Naive thymus-derived CD8-positive, alpha-beta T cell (primary cell): ENCODE measurements at regions not wholly inside any gene's neighbourhood (a gene's known extent, or its start where the extent isn't known, plus 50 kb on each side); places are given as distances from the start of the nearest gene placed in this dataset.

Experiments
- ATAC-seq, 2 donors: fragments of 150-1000 bp; cut with Tn5 transposase in 1 of 2; sonication (Bioruptor Pico), chemical (Tn5 transposase) in 1 of 2; 1 replicate in 1 of 2; 2 replicates in 1 of 2; pipeline ENCODE4 v1.10.0; 2021; ENCODE audit warnings: mild to moderate bottlenecking in 2 of 2, moderate library complexity in 2 of 2
- POLR2A ChIA-PET: fragments of 350-600 bp; sonication (Branson Sonifier 250); formaldehyde crosslinking; loops from one replicate; lab custom pipeline; 2021; ENCODE audit warnings: antibody characterized with exemption; lab: Charles Lee
- DNase-seq, 10 donors: peaks; one replicate each; pipeline versions ENCODE4 v3.0.0 to v3.0.0-alpha.2; 2020 to 2022
- H3K27ac Mint-ChIP-seq, 10 donors: one replicate each; pipeline ENCODE4 v1.8.0; 2020 to 2022; ENCODE audit warnings: mild to moderate bottlenecking in 10 of 10, mixed read lengths in 10 of 10, moderate library complexity in 4 of 10, inconsistent platforms in 1 of 10
- H3K27me3 Mint-ChIP-seq, 5 donors: one replicate each; pipeline ENCODE4 v1.8.0; 2021 to 2022; ENCODE audit warnings: mixed read lengths in 5 of 5
- H3K36me3 Mint-ChIP-seq, 3 donors: one replicate each; pipeline ENCODE4 v1.8.0; 2020 to 2022; ENCODE audit warnings: mixed read lengths in 3 of 3, mild to moderate bottlenecking in 2 of 3, inconsistent platforms in 1 of 3
- H3K4me1 Mint-ChIP-seq, 4 donors: one replicate each; pipeline ENCODE4 v1.8.0; 2021 to 2022; ENCODE audit warnings: mixed read lengths in 4 of 4
- H3K4me3 Mint-ChIP-seq, 10 donors: one replicate each; pipeline ENCODE4 v1.8.0; 2020 to 2022; ENCODE audit warnings: mild to moderate bottlenecking in 10 of 10, mixed read lengths in 10 of 10, moderate library complexity in 6 of 10, inconsistent platforms in 1 of 10
- H3K9me3 Mint-ChIP-seq, 9 donors: one replicate each; pipeline ENCODE4 v1.8.0; 2020 to 2022; ENCODE audit warnings: mixed read lengths in 9 of 9, mild to moderate bottlenecking in 3 of 9, inconsistent platforms in 1 of 9, moderate library complexity in 1 of 9

- Mint-ChIP-seq H3K36me3 (no peaks in the 10 kb centered on the region), H3K4me3 (no peak overlapping the region), H3K9me3 (peaks cover 0 to 4% (median 0%) of the 10 kb centered on the region in 9 donors), H3K4me1 (no peaks in the 10 kb centered on the region), H3K27me3 (peaks cover 0 to 2% (median 0%) of the 10 kb centered on the region in 5 donors), H3K27ac (no peak overlapping the region)
- POLR2A ChIA-PET = no interaction called here
- DNase-seq (no peak), ATAC-seq (no peak)
Observed at GRCh38 chr20:22456109-22456508, 128.3 kb downstream of the FOXA2 start.

GRCh38 chr20:22455259-22455658 lies 129.1 kb downstream of the FOXA2 start:
- no peaks in the 10 kb centered on the region for H3K4me1 Mint-ChIP-seq
- H3K4me3 Mint-ChIP-seq = no peak overlapping the region
- POLR2A ChIA-PET = no interaction called here
- DNase-seq (no peak), ATAC-seq (no peak)
- no peak overlapping the region for H3K27ac Mint-ChIP-seq
- H3K27me3 Mint-ChIP-seq = peaks cover 0 to 6% (median 2%) of the 10 kb centered on the region in 5 donors
- no peaks in the 10 kb centered on the region for H3K36me3 Mint-ChIP-seq
- H3K9me3 Mint-ChIP-seq = peaks cover 0 to 4% (median 0%) of the 10 kb centered on the region in 9 donors

- H3K36me3 Mint-ChIP-seq = no peaks in the 10 kb centered on the region
Observed at GRCh38 chr20:22453244-22454080, 130.9 kb downstream of the FOXA2 start.

GRCh38 chr20:22452442-22453011 lies 131.8 kb downstream of the FOXA2 start:
- Mint-ChIP-seq H3K4me3 (no peak overlapping the region), H3K27me3 (peaks cover 0 to 15% (median 6%) of the 10 kb centered on the region in 5 donors), H3K4me1 (no peaks in the 10 kb centered on the region)

More at GRCh38 chr20:22453244-22454080, 130.9 kb downstream of the FOXA2 start:
- H3K27ac Mint-ChIP-seq = no peak overlapping the region
- H3K9me3 Mint-ChIP-seq = peaks cover 0 to 6% (median 0%) of the 10 kb centered on the region in 9 donors
- POLR2A ChIA-PET = no interaction called here
- ATAC-seq (no peak), DNase-seq (no peak)
- H3K4me1 Mint-ChIP-seq = no peaks in the 10 kb centered on the region
- peaks cover 0 to 15% (median 6%) of the 10 kb centered on the region in 5 donors for H3K27me3 Mint-ChIP-seq
- H3K4me3 Mint-ChIP-seq = no peak overlapping the region

GRCh38 chr20:22450537-22450936 lies 133.8 kb downstream of the FOXA2 start:
- POLR2A ChIA-PET = no interaction called here
- ATAC-seq = no peak
- peaks cover 0 to 5% (median under 1%) of the 10 kb centered on the region in 9 donors for H3K9me3 Mint-ChIP-seq

More at GRCh38 chr20:22452442-22453011, 131.8 kb downstream of the FOXA2 start:
- POLR2A ChIA-PET = no interaction called here
- H3K36me3 Mint-ChIP-seq = no peaks in the 10 kb centered on the region
- DNase-seq = no peak
- no peak for ATAC-seq
- H3K27ac Mint-ChIP-seq = no peak overlapping the region
- peaks cover 0 to 6% (median 0%) of the 10 kb centered on the region in 9 donors for H3K9me3 Mint-ChIP-seq

GRCh38 chr20:22449188-22449973 lies 135.0 kb downstream of the FOXA2 start:
- Mint-ChIP-seq H3K9me3 (peaks cover 0 to 14% (median 0%) of the 10 kb centered on the region in 9 donors), H3K36me3 (no peaks in the 10 kb centered on the region), H3K27me3 (peaks cover 0 to 21% (median 4%) of the 10 kb centered on the region in 5 donors), H3K4me1 (no peaks in the 10 kb centered on the region), H3K4me3 (no peak overlapping the region), H3K27ac (no peak overlapping the region)
- POLR2A ChIA-PET = no interaction called here
- ATAC-seq (no peak), DNase-seq (no peak)

More at GRCh38 chr20:22450537-22450936, 133.8 kb downstream of the FOXA2 start:
- Mint-ChIP-seq H3K27ac (no peak overlapping the region), H3K27me3 (peaks cover 0 to 15% (median 6%) of the 10 kb centered on the region in 5 donors), H3K4me3 (no peak overlapping the region), H3K36me3 (no peaks in the 10 kb centered on the region), H3K4me1 (no peaks in the 10 kb centered on the region)
- DNase-seq = no peak

- DNase-seq (no peak), ATAC-seq (no peak)
- Mint-ChIP-seq H3K27ac (no peak overlapping the region), H3K9me3 (peaks cover 0 to 20% (median 0%) of the 10 kb centered on the region in 9 donors), H3K36me3 (no peaks in the 10 kb centered on the region), H3K27me3 (peaks cover 0 to 21% (median 4%) of the 10 kb centered on the region in 5 donors), H3K4me1 (no peaks in the 10 kb centered on the region), H3K4me3 (no peak overlapping the region)
- POLR2A ChIA-PET = no interaction called here
Observed at GRCh38 chr20:22447447-22447778, 137.0 kb downstream of the FOXA2 start.

GRCh38 chr20:22446613-22447446 lies 137.5 kb downstream of the FOXA2 start:
- POLR2A ChIA-PET = no interaction called here
- ATAC-seq (no peak), DNase-seq (no peak)
- Mint-ChIP-seq H3K36me3 (no peaks in the 10 kb centered on the region), H3K4me1 (no peaks in the 10 kb centered on the region), H3K27me3 (peaks cover 0 to 22% (median 4%) of the 10 kb centered on the region in 5 donors), H3K9me3 (peaks cover 0 to 20% (median 0%) of the 10 kb centered on the region in 9 donors), H3K4me3 (no peak overlapping the region), H3K27ac (no peak overlapping the region)

- ATAC-seq = no peak
- POLR2A ChIA-PET = no interaction called here
- no peaks in the 10 kb centered on the region for H3K36me3 Mint-ChIP-seq
Observed at GRCh38 chr20:22442318-22442717, 142.1 kb downstream of the FOXA2 start.

GRCh38 chr20:22438926-22439325 lies 145.4 kb downstream of the FOXA2 start:
- Mint-ChIP-seq H3K27ac (no peak overlapping the region), H3K27me3 (peaks cover 0 to 19% (median 5%) of the 10 kb centered on the region in 5 donors), H3K4me3 (no peak overlapping the region), H3K36me3 (no peaks in the 10 kb centered on the region), H3K4me1 (no peaks in the 10 kb centered on the region), H3K9me3 (peaks cover 0 to 10% (median 0%) of the 10 kb centered on the region in 9 donors)
- ATAC-seq (no peak), DNase-seq (no peak)
- POLR2A ChIA-PET = no interaction called here

More at GRCh38 chr20:22442318-22442717, 142.1 kb downstream of the FOXA2 start:
- Mint-ChIP-seq H3K4me3 (no peak overlapping the region), H3K27me3 (peaks cover 0 to 24% (median 4%) of the 10 kb centered on the region in 5 donors), H3K27ac (no peak overlapping the region), H3K4me1 (no peaks in the 10 kb centered on the region), H3K9me3 (peaks cover 0 to 22% (median 0%) of the 10 kb centered on the region in 9 donors)
- no peak for DNase-seq

- peaks cover 0 to 10% (median 0%) of the 10 kb centered on the region in 9 donors for H3K9me3 Mint-ChIP-seq
- POLR2A ChIA-PET = no interaction called here
- peaks cover 0 to 19% (median 5%) of the 10 kb centered on the region in 5 donors for H3K27me3 Mint-ChIP-seq
- no peaks in the 10 kb centered on the region for H3K36me3 Mint-ChIP-seq
- DNase-seq = no peak
- no peak overlapping the region for H3K27ac Mint-ChIP-seq
- no peaks in the 10 kb centered on the region for H3K4me1 Mint-ChIP-seq
- no peak overlapping the region for H3K4me3 Mint-ChIP-seq
- no peak for ATAC-seq
Observed at GRCh38 chr20:22438346-22438745, 146.0 kb downstream of the FOXA2 start.

GRCh38 chr20:22437354-22437753 lies 147.0 kb downstream of the FOXA2 start:
- Mint-ChIP-seq H3K27me3 (peaks cover 0 to 19% (median 5%) of the 10 kb centered on the region in 5 donors), H3K4me1 (no peaks in the 10 kb centered on the region), H3K36me3 (no peaks in the 10 kb centered on the region), H3K9me3 (peaks cover 0 to 10% (median 0%) of the 10 kb centered on the region in 9 donors), H3K4me3 (no peak overlapping the region), H3K27ac (no peak overlapping the region)
- POLR2A ChIA-PET = no interaction called here
- ATAC-seq (no peak), DNase-seq (no peak)
